ENCODE measurements at regions not wholly inside any gene's neighbourhood (a gene's known extent, or its start where the extent isn't known, plus 50 kb on each side); places are given as distances from the start of the nearest gene placed in this dataset.

GRCh38 chr5:174320051-174320450 is 274.5 kb downstream of the NSG2 start:
- H3K27ac Mint-ChIP-seq: no peak overlapping the region
- ATAC-seq: no peak
- POLR2A ChIA-PET: no interaction called here
- H3K4me1 Mint-ChIP-seq (ENCODE audit: low read depth): no peaks in the 10 kb centered on the region
- CTCF ChIA-PET: no interaction called here
- H3K9me3 Mint-ChIP-seq (ENCODE audit: insufficient read depth): no peaks in the 10 kb centered on the region
- DNase-seq: no peak
- no peaks in the 10 kb centered on the region for H3K36me3 Mint-ChIP-seq (ENCODE audit: low read depth)
- no peak overlapping the region for H3K4me3 Mint-ChIP-seq
- H3K27me3 Mint-ChIP-seq (ENCODE audit: low read depth): peaks cover 6% of the 10 kb centered on the region

- ChIA-PET CTCF (interaction anchor here (1.7 kb wide), 1 partner anchor 12 kb away, joined by 9 read pairs; no protein-coding TSS in a partner anchor), POLR2A (no interaction called here)
- peak; percentile 22 for DNase-seq
- H3K27me3 Mint-ChIP-seq (ENCODE audit: low read depth): peaks cover 3% of the 10 kb centered on the region
- no peaks in the 10 kb centered on the region for H3K9me3 Mint-ChIP-seq (ENCODE audit: insufficient read depth)
- no peaks in the 10 kb centered on the region for H3K36me3 Mint-ChIP-seq (ENCODE audit: low read depth)
- H3K4me3 Mint-ChIP-seq: no peak overlapping the region
- ATAC-seq: peak; percentile 27
- no peak overlapping the region for H3K27ac Mint-ChIP-seq
- no peaks in the 10 kb centered on the region for H3K4me1 Mint-ChIP-seq (ENCODE audit: low read depth)
Observed at GRCh38 chr5:174323878-174324281, 278.4 kb downstream of the NSG2 start.

- Mint-ChIP-seq H3K36me3 (ENCODE audit: low read depth) (no peaks in the 10 kb centered on the region), H3K4me3 (no peak overlapping the region), H3K27ac (no peak overlapping the region), H3K27me3 (ENCODE audit: low read depth) (no peaks in the 10 kb centered on the region), H3K9me3 (ENCODE audit: insufficient read depth) (no peaks in the 10 kb centered on the region), H3K4me1 (ENCODE audit: low read depth) (no peaks in the 10 kb centered on the region)
- no peak for DNase-seq
- POLR2A ChIA-PET: no interaction called here
- CTCF ChIA-PET: interaction anchor here (1.7 kb wide), 1 partner anchor 13 kb away, joined by 9 read pairs; no protein-coding TSS in a partner anchor
- ATAC-seq: no peak
Observed at GRCh38 chr5:174324680-174325079, 279.2 kb downstream of the NSG2 start.

- ATAC-seq: no peak
- Mint-ChIP-seq H3K36me3 (ENCODE audit: low read depth) (no peaks in the 10 kb centered on the region), H3K4me3 (no peak overlapping the region), H3K27ac (no peak overlapping the region), H3K9me3 (ENCODE audit: insufficient read depth) (no peaks in the 10 kb centered on the region), H3K4me1 (ENCODE audit: low read depth) (no peaks in the 10 kb centered on the region), H3K27me3 (ENCODE audit: low read depth) (no peaks in the 10 kb centered on the region)
- DNase-seq: no peak
- CTCF ChIA-PET: interaction anchor here (1.7 kb wide), 1 partner anchor 14 kb away, joined by 9 read pairs; no protein-coding TSS in a partner anchor
- POLR2A ChIA-PET: no interaction called here
Observed at GRCh38 chr5:174325431-174325830, 279.9 kb downstream of the NSG2 start.

- H3K4me1 Mint-ChIP-seq (ENCODE audit: low read depth): no peaks in the 10 kb centered on the region
- no peaks in the 10 kb centered on the region for H3K36me3 Mint-ChIP-seq (ENCODE audit: low read depth)
- ChIA-PET CTCF (interaction anchor here (1.6 kb wide), 1 partner anchor 14 kb away, joined by 11 read pairs; no protein-coding TSS in a partner anchor), POLR2A (no interaction called here)
- H3K27me3 Mint-ChIP-seq (ENCODE audit: low read depth): no peaks in the 10 kb centered on the region
- no peaks in the 10 kb centered on the region for H3K9me3 Mint-ChIP-seq (ENCODE audit: insufficient read depth)
- DNase-seq: no peak
- ATAC-seq: no peak
- H3K27ac Mint-ChIP-seq: no peak overlapping the region
- H3K4me3 Mint-ChIP-seq: no peak overlapping the region
Observed at GRCh38 chr5:174325961-174326360, 280.5 kb downstream of the NSG2 start.

GRCh38 chr5:174326372-174326771 is 280.9 kb downstream of the NSG2 start:
- ChIA-PET CTCF (interaction anchor here (1.3 to 1.6 kb wide), 3 partner anchors 11 to 467 kb away, joined by 3 to 11 read pairs (median 3); no protein-coding TSS in a partner anchor), POLR2A (no interaction called here)
- H3K4me1 Mint-ChIP-seq (ENCODE audit: low read depth): peaks cover under 1% of the 10 kb centered on the region

GRCh38 chr5:174327317-174327864 is 281.9 kb downstream of the NSG2 start:
- DNase-seq: peak; percentile 72
- Mint-ChIP-seq H3K27me3 (ENCODE audit: low read depth) (no peaks in the 10 kb centered on the region), H3K36me3 (ENCODE audit: low read depth) (no peaks in the 10 kb centered on the region), H3K9me3 (ENCODE audit: insufficient read depth) (no peaks in the 10 kb centered on the region), H3K4me3 (no peak overlapping the region), H3K4me1 (ENCODE audit: low read depth) (peaks cover 1% of the 10 kb centered on the region), H3K27ac (no peak overlapping the region)
- peak; percentile 49 for ATAC-seq
- CTCF ChIA-PET: interaction anchor here (1.0 to 1.6 kb wide), 5 partner anchors 12 to 757 kb away, joined by 3 to 11 read pairs (median 3); no protein-coding TSS in a partner anchor
- POLR2A ChIA-PET: no interaction called here

More at GRCh38 chr5:174326372-174326771, 280.9 kb downstream of the NSG2 start:
- no peaks in the 10 kb centered on the region for H3K9me3 Mint-ChIP-seq (ENCODE audit: insufficient read depth)
- ATAC-seq (no peak), DNase-seq (no peak)
- H3K36me3 Mint-ChIP-seq (ENCODE audit: low read depth): no peaks in the 10 kb centered on the region
- no peaks in the 10 kb centered on the region for H3K27me3 Mint-ChIP-seq (ENCODE audit: low read depth)
- H3K4me3 Mint-ChIP-seq: no peak overlapping the region
- no peak overlapping the region for H3K27ac Mint-ChIP-seq

GRCh38 chr5:174327896-174328295 is 282.4 kb downstream of the NSG2 start:
- Mint-ChIP-seq H3K4me1 (ENCODE audit: low read depth) (peaks cover 1% of the 10 kb centered on the region), H3K36me3 (ENCODE audit: low read depth) (no peaks in the 10 kb centered on the region), H3K27me3 (ENCODE audit: low read depth) (no peaks in the 10 kb centered on the region), H3K9me3 (ENCODE audit: insufficient read depth) (no peaks in the 10 kb centered on the region), H3K27ac (no peak overlapping the region), H3K4me3 (no peak overlapping the region)
- POLR2A ChIA-PET: interaction anchor here (0.7 kb wide), 1 partner anchor 162 kb away, joined by 3 read pairs; no protein-coding TSS in a partner anchor
- no peak for DNase-seq
- CTCF ChIA-PET: interaction anchor here (0.8 to 1.3 kb wide), 4 partner anchors 92 to 758 kb away, joined by 3 to 6 read pairs (median 3); no protein-coding TSS in a partner anchor
- no peak for ATAC-seq

GRCh38 chr5:174328631-174329299 is 283.3 kb downstream of the NSG2 start:
- H3K27ac Mint-ChIP-seq: peak overlapping the region; percentile 19
- ChIA-PET POLR2A (interaction anchor here (0.7 kb wide), 2 partner anchors 14 to 161 kb away, joined by 3 read pairs; no protein-coding TSS in a partner anchor), CTCF (interaction anchor here (0.8 kb wide), 1 partner anchor 91 kb away, joined by 3 read pairs; no protein-coding TSS in a partner anchor)
- no peaks in the 10 kb centered on the region for H3K9me3 Mint-ChIP-seq (ENCODE audit: insufficient read depth)
- H3K4me3 Mint-ChIP-seq: no peak overlapping the region
- H3K27me3 Mint-ChIP-seq (ENCODE audit: low read depth): no peaks in the 10 kb centered on the region
- peaks cover 1% of the 10 kb centered on the region for H3K4me1 Mint-ChIP-seq (ENCODE audit: low read depth)
- DNase-seq: no peak
- H3K36me3 Mint-ChIP-seq (ENCODE audit: low read depth): no peaks in the 10 kb centered on the region
- no peak for ATAC-seq

- no peaks in the 10 kb centered on the region for H3K27me3 Mint-ChIP-seq (ENCODE audit: low read depth)
- no peak overlapping the region for H3K4me3 Mint-ChIP-seq
- H3K4me1 Mint-ChIP-seq (ENCODE audit: low read depth): peaks cover 1% of the 10 kb centered on the region
- no peak overlapping the region for H3K27ac Mint-ChIP-seq
- no peaks in the 10 kb centered on the region for H3K9me3 Mint-ChIP-seq (ENCODE audit: insufficient read depth)
- POLR2A ChIA-PET: no interaction called here
- CTCF ChIA-PET: interaction anchor here (1.7 kb wide), 1 partner anchor 18 kb away, joined by 4 read pairs; no protein-coding TSS in a partner anchor
- no peaks in the 10 kb centered on the region for H3K36me3 Mint-ChIP-seq (ENCODE audit: low read depth)
- no peak for DNase-seq
- ATAC-seq: no peak
Observed at GRCh38 chr5:174329738-174330137, 284.2 kb downstream of the NSG2 start.

GRCh38 chr5:174335682-174336364 is 290.3 kb downstream of the NSG2 start:
- no peak overlapping the region for H3K4me3 Mint-ChIP-seq
- no peak for DNase-seq
- no peak overlapping the region for H3K27ac Mint-ChIP-seq
- CTCF ChIA-PET: no interaction called here
- H3K36me3 Mint-ChIP-seq (ENCODE audit: low read depth): no peaks in the 10 kb centered on the region
- POLR2A ChIA-PET: interaction anchor here (0.5 kb wide), 1 partner anchor 10 kb away, joined by 3 read pairs; no protein-coding TSS in a partner anchor
- H3K9me3 Mint-ChIP-seq (ENCODE audit: insufficient read depth): no peaks in the 10 kb centered on the region
- peaks cover 1% of the 10 kb centered on the region for H3K4me1 Mint-ChIP-seq (ENCODE audit: low read depth)
- peaks cover 9% of the 10 kb centered on the region for H3K27me3 Mint-ChIP-seq (ENCODE audit: low read depth)
- no peak for ATAC-seq

GRCh38 chr5:174336479-174336878 is 291.0 kb downstream of the NSG2 start:
- H3K27ac Mint-ChIP-seq: no peak overlapping the region
- peaks cover 9% of the 10 kb centered on the region for H3K27me3 Mint-ChIP-seq (ENCODE audit: low read depth)
- H3K4me1 Mint-ChIP-seq (ENCODE audit: low read depth): peaks cover under 1% of the 10 kb centered on the region
- ChIA-PET POLR2A (no interaction called here), CTCF (no interaction called here)
- no peak overlapping the region for H3K4me3 Mint-ChIP-seq
- DNase-seq (no peak), ATAC-seq (no peak)
- H3K9me3 Mint-ChIP-seq (ENCODE audit: insufficient read depth): no peaks in the 10 kb centered on the region
- no peaks in the 10 kb centered on the region for H3K36me3 Mint-ChIP-seq (ENCODE audit: low read depth)

Measured in activated CD8-positive, alpha-beta T cell treated with anti-CD3 and anti-CD28 coated beads, Interleukin-2, amount 10 ng/mL, durations not matched to agents 7 days and 5 days (primary cell).